ENCODE measurements at regions not wholly inside any gene's neighbourhood (a gene's known extent, or its start where the extent isn't known, plus 50 kb on each side); places are given as distances from the start of the nearest gene placed in this dataset.

DNA sequence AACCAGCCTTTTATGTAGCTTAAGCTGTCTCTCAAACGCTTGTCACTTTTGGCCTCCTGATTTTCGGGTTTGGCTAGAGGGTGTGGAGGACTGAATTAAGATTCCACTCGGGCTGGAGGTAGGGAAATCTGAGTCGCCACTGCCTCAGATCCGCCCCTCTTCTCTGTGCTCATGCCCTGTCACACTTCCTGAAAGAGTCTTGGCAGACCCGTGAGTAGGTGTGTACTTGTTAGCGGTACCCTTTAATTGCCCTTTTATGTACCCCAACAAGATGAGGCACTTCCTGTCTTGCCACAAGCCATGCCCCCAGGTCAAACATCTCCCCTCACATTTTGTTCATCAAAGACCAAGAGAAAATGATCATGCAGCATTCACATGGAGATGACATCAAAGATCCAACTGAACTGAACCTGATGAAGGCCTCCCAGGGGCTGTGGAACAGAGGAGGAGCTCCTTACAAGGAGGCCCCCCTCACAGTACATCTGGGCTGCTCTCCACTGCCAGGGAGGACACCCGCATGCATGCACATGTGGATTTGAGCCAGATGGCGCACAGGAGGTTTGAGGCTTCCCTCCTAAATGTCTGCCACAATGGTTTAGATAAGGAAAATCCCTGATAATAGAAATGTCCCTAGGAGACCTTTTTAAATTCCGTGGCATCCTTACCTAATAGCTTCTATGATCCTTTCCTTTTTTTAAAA is 86.5 kb upstream of the CDKN3 start:
- TF ChIP-seq, protein P1, sequence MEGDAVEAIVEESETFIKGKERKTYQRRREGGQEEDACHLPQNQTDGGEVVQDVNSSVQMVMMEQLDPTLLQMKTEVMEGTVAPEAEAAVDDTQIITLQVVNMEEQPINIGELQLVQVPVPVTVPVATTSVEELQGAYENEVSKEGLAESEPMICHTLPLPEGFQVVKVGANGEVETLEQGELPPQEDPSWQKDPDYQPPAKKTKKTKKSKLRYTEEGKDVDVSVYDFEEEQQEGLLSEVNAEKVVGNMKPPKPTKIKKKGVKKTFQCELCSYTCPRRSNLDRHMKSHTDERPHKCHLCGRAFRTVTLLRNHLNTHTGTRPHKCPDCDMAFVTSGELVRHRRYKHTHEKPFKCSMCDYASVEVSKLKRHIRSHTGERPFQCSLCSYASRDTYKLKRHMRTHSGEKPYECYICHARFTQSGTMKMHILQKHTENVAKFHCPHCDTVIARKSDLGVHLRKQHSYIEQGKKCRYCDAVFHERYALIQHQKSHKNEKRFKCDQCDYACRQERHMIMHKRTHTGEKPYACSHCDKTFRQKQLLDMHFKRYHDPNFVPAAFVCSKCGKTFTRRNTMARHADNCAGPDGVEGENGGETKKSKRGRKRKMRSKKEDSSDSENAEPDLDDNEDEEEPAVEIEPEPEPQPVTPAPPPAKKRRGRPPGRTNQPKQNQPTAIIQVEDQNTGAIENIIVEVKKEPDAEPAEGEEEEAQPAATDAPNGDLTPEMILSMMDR (IDR thresholded peaks at IDR 0.05) = no peak
- no peak for TF ChIP-seq POLR2AphosphoS5 (IDR thresholded peaks at IDR 0.05)
- TF ChIP-seq POLR2A (IDR thresholded peaks at IDR 0.05; ENCODE audit: low read depth) = no peak

All from esophagus muscularis mucosa (tissue), 3 donors.